ENCODE measurements at regions not wholly inside any gene's neighbourhood (a gene's known extent, or its start where the extent isn't known, plus 50 kb on each side); places are given as distances from the start of the nearest gene placed in this dataset.

DNA sequence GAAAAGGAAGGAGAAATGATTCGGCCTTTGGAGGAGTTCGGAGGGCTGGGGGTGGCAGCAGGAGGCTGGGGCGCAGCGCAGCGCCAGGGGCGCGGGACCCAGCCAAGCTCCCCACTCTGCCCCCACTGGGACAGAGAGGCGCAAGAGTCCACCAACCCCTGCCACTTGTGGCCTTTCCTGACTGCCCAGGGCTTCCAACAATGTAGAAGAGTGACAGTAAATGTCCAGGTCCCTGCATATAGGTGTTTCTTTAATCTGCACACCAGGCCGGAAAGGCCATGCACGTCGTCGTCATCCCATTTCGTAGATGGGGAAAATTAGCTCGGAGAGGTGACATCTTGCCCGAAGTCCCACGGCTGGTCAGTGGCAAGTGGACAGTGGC is 96.6 kb downstream of the INHBB start:
- Histone ChIP-seq H4K20me1 (replicated peaks in 1 of 2; ENCODE audit: control insufficient read depth in 1 of 2, insufficient read depth in 2 of 2, low read length in 2 of 2) (peaks cover 0 to 1% of the 10 kb centered on the region in 2 experiments), H3K56ac (replicated peaks; ENCODE audit: insufficient read length, low read depth, low read length) (no peak overlapping the region), H3K9me3 (ENCODE audit: insufficient read depth in 2 of 2, low read depth in 1 of 2, low read length in 1 of 2) (no peaks in the 10 kb centered on the region), H4K5ac (ENCODE audit: insufficient read length, low read depth, low read length) (no peak overlapping the region), H3K14ac (ENCODE audit: insufficient read length) (no peak overlapping the region), H3K23me2 (ENCODE audit: low read depth, low read length) (peaks cover 10% of the 10 kb centered on the region), H3K27ac (ENCODE audit: low read depth, low read length) (no peak overlapping the region), H3K79me2 (ENCODE audit: control insufficient read depth in 1 of 2, insufficient read depth in 2 of 2, low read length in 2 of 2) (no peaks in the 10 kb centered on the region), H3K9ac (replicated peaks in 1 of 4; ENCODE audit: extremely low read depth in 1 of 4, low read depth in 3 of 4, low read length in 3 of 4) (peak overlapping the region in 2 of 4 experiments; percentile 18 to 20; a peak in 1 of 7 replicates), H3K18ac (ENCODE audit: extremely low read depth, low read length) (peak overlapping the region; percentile 93), H3K4me3 (ENCODE audit: extremely low read depth in 1 of 4, insufficient read depth in 2 of 4, low read depth in 3 of 4, low read length in 4 of 4) (peak overlapping the region; percentile 47 to 70 (median 56)), H2BK5ac (ENCODE audit: low read depth, low read length) (peak overlapping the region; percentile 35; the same call in 1 of the 2 replicates), H2BK12ac (ENCODE audit: low read depth, low read length) (peak overlapping the region; percentile 60; the same call in 1 of the 2 replicates), H3K4me2 (ENCODE audit: insufficient read depth in 1 of 2, low read depth in 2 of 2, low read length in 2 of 2) (peak overlapping the region; percentile 92 to 100), H3K27me3 (replicated peaks in 1 of 4; ENCODE audit: control insufficient read depth in 3 of 4, extremely low read depth in 1 of 4, insufficient read depth in 3 of 4, low read length in 3 of 4) (peaks cover 4 to 67% (median 56%) of the 10 kb centered on the region in 4 experiments), H2BK120ac (replicated peaks; ENCODE audit: low read depth, low read length) (no peak overlapping the region), H3K4ac (replicated peaks; ENCODE audit: insufficient read length, low read depth, low read length) (no peak overlapping the region), H2BK20ac (ENCODE audit: low read length) (no peak overlapping the region), H3K79me1 (ENCODE audit: low read depth, low read length) (no peaks in the 10 kb centered on the region), H2AFZ (ENCODE audit: low read length) (0 out of 2 replicates have a peak overlapping the region, but pooled peaks have one; percentile 46), H4K8ac (ENCODE audit: extremely low read depth, insufficient read depth, low read length) (no peak overlapping the region), H3K36me3 (ENCODE audit: control insufficient read depth in 2 of 4, insufficient read depth in 4 of 4, low read length in 3 of 4) (no peaks in the 10 kb centered on the region), H4K91ac (replicated peaks; ENCODE audit: insufficient read length, low read length) (peak overlapping the region; percentile 3), H3K4me1 (replicated peaks in 1 of 4; ENCODE audit: control insufficient read depth in 3 of 4, insufficient read depth in 4 of 4, low read length in 3 of 4) (peaks cover 0 to 7% (median 5%) of the 10 kb centered on the region in 4 experiments; a peak in 5 of 7 replicates), H2AK5ac (ENCODE audit: low read depth, low read length) (no peak overlapping the region), H2BK15ac (ENCODE audit: low read length) (peak overlapping the region; percentile 88; the same call in 1 of the 2 replicates), H3K23ac (ENCODE audit: insufficient read length) (no peak overlapping the region)
- CTCF ChIA-PET (ENCODE audit: partially characterized antibody), result interaction anchor here (1.0 to 3.0 kb wide), 5 partner anchors 23 to 177 kb away, joined by 4 to 11 read pairs (median 4); no protein-coding TSS in a partner anchor
- WGBS, 2 experiments (ENCODE audit: extremely low coverage in 1 of 2, insufficient coverage in 1 of 2, insufficient read length in 1 of 2, insufficient replicate concordance in 2 of 2, low coverage in 1 of 2, low lambda C conversion rate in 2 of 2, missing lambda C conversion rate in 1 of 2), result 5% methylated on average over 16 of the region's 16 CpGs; no CpG with 5 or more reads in 1 of the 2 experiments
- FAIRE-seq, result no peak
- POLR2A ChIA-PET (ENCODE audit: partially characterized antibody), result interaction anchor here (1.0 to 2.4 kb wide), 4 partner anchors 10 to 632 kb away, joined by 3 to 9 read pairs (median 4); no protein-coding TSS in a partner anchor
- DNase-seq (ENCODE audit: low read depth in 1 of 2, low spot score in 2 of 2), result no peak
- peak; percentile 66 for TF ChIP-seq EZH2 (IDR thresholded peaks at IDR 0.05; ENCODE audit: low read depth, low read length, severe bottlenecking)
- no peak for TF ChIP-seq KDM5A (IDR thresholded peaks at IDR 0.05; ENCODE audit: low read length)
- TF ChIP-seq SAP30 (IDR thresholded peaks at IDR 0.05; ENCODE audit: insufficient read depth, insufficient replicate concordance, low read length), result peak; percentile 73
- TF ChIP-seq CBX8 (IDR thresholded peaks at IDR 0.05; ENCODE audit: borderline replicate concordance, low read depth, low read length), result no peak
